ENCODE measurements at regions not wholly inside any gene's neighbourhood (a gene's known extent, or its start where the extent isn't known, plus 50 kb on each side); places are given as distances from the start of the nearest gene placed in this dataset.

GRCh38 chr10:10302689-10303088 is 715.0 kb upstream of the CELF2 start:
- ATAC-seq (no peak), DNase-seq (ENCODE audit: missing footprints) (no peak)
- intact Hi-C loops (cut with DNase I) = no loop called here

DNA sequence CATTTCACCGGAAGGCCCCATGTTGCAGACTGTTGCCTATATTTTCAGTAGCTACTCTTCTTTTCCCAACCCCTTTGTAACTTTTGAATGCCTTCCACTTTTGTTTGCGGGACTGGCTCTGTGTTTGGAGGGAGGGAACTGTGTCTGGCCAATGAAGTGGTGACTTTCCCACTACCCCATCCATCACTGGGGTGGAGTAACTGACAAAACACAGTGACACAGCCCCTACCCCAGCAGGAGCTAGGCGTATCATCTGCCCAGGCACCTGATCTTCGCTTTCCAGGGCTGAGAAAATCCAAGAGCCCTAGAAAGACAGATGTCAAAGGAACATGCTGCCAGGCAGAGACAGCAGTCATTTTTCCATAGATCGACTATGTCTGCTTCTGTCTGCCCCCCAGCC is 710.6 kb upstream of the CELF2 start:
- DNase-seq (ENCODE audit: missing footprints) (no peak), ATAC-seq (no peak)
- intact Hi-C loops (cut with DNase I) = no loop called here

- ATAC-seq = no peak
- DNase-seq (ENCODE audit: missing footprints) = no peak
- intact Hi-C loops (cut with DNase I) = no loop called here
Observed at GRCh38 chr10:10307551-10307950, 710.1 kb upstream of the CELF2 start.

GRCh38 chr10:10310498-10310897 is 707.2 kb upstream of the CELF2 start:
- intact Hi-C loops (cut with DNase I) = no loop called here
- DNase-seq (ENCODE audit: missing footprints) = no peak
- ATAC-seq = no peak

GRCh38 chr10:10311966-10312365 is 705.7 kb upstream of the CELF2 start:
- intact Hi-C loops (cut with DNase I) = no loop called here
- no peak for ATAC-seq
- no peak for DNase-seq (ENCODE audit: missing footprints)

DNA sequence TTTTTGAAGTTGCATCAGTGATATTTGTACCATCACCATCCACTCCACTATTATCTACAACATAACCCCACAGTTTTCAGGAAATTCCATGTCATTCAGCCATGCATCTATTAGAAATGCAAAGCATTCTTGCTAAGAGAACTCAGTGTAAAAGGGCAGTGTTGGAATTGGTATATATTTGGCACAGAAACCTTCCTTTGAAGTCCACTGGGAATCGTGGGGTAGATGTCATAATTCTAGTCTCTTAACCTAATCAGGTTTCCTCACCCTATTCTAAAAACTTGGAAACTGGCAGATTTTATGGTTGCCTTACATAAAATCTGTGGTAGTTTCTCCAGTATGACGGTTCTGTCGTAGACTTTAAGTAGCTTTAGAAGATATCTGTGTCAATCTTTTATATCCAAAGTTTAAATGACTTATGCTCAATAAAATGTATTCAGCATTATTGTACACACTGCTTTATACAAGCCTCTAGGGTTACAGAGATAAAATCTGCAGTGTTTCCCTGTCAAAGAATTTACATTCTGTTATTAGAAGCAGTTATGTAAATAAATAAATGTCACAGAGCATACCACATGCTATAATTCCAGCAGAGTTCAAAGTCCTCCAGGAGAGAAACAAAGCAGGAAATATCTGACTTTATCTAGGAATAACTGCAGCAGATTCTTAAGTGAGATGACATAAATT is 704.4 kb upstream of the CELF2 start:
- intact Hi-C loops (cut with DNase I) = no loop called here
- ATAC-seq = no peak
- DNase-seq (ENCODE audit: missing footprints) = no peak

- ATAC-seq (no peak), DNase-seq (ENCODE audit: missing footprints) (no peak)
- intact Hi-C loops (cut with DNase I) = no loop called here
Observed at GRCh38 chr10:10314626-10315025, 703.0 kb upstream of the CELF2 start.

GRCh38 chr10:10315989-10316388 is 701.7 kb upstream of the CELF2 start:
- DNase-seq (ENCODE audit: missing footprints) = no peak
- intact Hi-C loops (cut with DNase I) = no loop called here
- no peak for ATAC-seq

DNA sequence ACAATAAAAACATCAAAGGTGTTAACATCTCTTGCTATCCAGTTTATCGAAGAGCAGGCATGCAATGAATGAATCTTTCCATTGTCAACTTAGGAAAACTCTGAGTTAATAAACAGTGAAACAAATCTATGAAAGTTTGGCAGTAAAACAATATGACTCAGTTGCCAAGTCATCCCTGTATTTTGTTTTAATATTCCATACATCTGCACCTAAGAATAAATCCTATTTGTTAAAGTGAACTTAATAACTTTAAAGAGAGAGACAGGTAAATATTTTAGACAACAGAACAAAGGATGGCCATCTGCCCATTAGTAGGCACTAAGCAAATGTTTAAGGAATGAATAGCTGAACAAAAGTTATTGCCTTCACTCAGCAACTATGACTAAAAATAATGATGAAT is 700.5 kb upstream of the CELF2 start:
- DNase-seq (ENCODE audit: missing footprints) (no peak), ATAC-seq (no peak)
- intact Hi-C loops (cut with DNase I) = no loop called here

DNA sequence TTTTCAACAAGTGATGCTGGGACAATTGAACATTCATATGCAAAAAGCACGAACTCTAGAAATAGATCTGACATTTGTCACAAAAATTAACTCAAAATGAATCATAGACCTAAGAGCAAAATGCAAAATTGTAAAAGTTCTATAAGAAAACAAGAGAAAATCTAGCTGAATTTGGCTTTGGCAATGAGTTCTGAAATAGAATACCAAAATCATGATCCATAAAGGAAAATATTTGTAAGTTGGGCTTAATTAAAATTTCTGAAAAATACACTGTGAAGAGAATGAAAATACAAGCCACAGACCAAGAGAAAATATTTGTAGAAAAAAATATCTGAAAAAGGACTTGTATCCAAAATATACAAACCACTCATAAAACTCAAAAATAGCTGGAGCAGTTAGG is 698.8 kb upstream of the CELF2 start:
- intact Hi-C loops (cut with DNase I) = no loop called here
- DNase-seq (ENCODE audit: missing footprints) = no peak
- no peak for ATAC-seq

GRCh38 chr10:10320956-10321355 is 696.7 kb upstream of the CELF2 start:
- ATAC-seq = no peak
- intact Hi-C loops (cut with DNase I) = no loop called here
- DNase-seq (ENCODE audit: missing footprints) = no peak

GRCh38 chr10:10326116-10326515 is 691.6 kb upstream of the CELF2 start:
- DNase-seq (ENCODE audit: missing footprints) = no peak
- no peak for ATAC-seq
- intact Hi-C loops (cut with DNase I) = no loop called here

DNA sequence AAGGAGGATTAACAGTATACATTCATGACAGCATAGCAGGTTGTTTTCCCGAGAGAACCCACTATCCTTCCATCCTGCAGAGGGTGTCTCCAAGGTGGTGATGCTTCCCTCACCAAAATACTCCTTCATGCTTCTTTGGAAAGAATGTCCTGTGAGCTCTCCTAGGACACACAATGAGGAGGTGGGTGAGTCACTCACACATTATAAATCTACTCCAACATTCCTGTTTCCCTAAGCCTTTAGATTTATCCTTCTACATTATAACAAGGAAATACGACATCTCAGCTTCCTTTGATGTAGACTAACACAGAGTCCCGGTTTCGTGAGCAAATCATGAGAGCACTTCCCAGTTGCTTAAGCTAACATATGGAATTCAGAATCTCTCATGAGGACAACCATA is 689.7 kb upstream of the CELF2 start:
- ATAC-seq = no peak
- DNase-seq (ENCODE audit: missing footprints) = no peak
- intact Hi-C loops (cut with DNase I) = no loop called here

- no peak for ATAC-seq
- intact Hi-C loops (cut with DNase I) = no loop called here
- no peak for DNase-seq (ENCODE audit: missing footprints)
Observed at GRCh38 chr10:10330418-10330817, 687.3 kb upstream of the CELF2 start.

GRCh38 chr10:10332786-10333185 is 684.9 kb upstream of the CELF2 start:
- DNase-seq (ENCODE audit: missing footprints) (no peak), ATAC-seq (no peak)
- intact Hi-C loops (cut with DNase I) = no loop called here

GRCh38 chr10:10333622-10334021 is 684.0 kb upstream of the CELF2 start:
- intact Hi-C loops (cut with DNase I) = no loop called here
- no peak for DNase-seq (ENCODE audit: missing footprints)
- no peak for ATAC-seq

DNA sequence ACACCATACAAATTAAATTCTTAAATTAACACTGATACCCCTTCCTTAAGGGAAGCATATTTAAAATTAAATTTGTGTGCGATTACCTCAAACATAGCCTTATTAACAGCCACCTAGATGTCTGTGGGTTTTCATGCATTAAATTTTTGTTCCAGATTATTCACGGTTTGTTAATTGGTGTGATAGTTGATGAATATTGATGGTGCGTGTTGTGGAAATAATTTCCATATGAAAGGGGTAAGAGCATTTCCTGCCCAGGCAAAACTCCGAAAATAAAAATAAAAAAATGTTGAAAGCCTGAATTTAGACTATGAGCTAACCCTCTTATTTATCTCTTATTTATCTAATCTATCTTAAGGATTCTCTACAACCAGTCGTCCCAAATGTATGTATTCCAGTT is 679.3 kb upstream of the CELF2 start:
- DNase-seq (ENCODE audit: missing footprints) (no peak), ATAC-seq (no peak)
- intact Hi-C loops (cut with DNase I) = no loop called here

DNA sequence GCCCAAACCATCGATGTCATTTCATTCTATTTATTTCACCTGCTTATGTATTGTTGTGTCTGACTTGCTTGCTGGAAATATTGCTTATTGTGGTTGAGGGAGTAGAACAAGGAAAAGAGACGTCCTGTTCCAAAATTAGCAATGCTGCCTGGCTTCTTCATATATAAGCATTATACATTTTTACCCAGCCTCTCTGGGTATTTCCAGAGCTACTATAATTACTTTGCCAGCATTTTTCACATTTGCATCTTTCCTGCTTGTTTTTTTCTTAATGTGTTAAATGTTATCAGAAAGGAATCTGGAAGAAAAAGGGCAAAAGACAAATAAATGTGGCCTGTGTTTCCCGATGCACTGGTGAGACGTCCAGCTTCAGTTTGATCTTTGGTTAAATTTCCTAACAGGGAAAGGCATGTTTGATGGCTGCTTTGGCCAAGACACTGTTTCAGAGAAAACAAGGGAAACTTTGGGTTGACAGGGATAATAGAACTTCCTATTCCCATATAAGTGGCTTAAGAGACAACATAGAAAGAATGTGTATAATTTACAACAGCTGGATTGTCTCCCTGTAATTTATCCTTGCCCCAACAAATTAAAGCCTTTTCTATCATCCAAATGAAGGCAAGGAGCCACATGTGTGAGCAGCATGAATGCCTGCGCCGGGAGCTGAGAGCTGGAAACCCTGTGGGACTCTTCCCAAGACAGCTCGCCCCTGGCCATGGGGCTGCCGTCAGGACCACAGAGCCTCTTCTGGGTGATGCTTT is 671.1 kb upstream of the CELF2 start:
- intact Hi-C loops (cut with DNase I) = no loop called here
- ATAC-seq (no peak), DNase-seq (ENCODE audit: missing footprints) (no peak)

DNA sequence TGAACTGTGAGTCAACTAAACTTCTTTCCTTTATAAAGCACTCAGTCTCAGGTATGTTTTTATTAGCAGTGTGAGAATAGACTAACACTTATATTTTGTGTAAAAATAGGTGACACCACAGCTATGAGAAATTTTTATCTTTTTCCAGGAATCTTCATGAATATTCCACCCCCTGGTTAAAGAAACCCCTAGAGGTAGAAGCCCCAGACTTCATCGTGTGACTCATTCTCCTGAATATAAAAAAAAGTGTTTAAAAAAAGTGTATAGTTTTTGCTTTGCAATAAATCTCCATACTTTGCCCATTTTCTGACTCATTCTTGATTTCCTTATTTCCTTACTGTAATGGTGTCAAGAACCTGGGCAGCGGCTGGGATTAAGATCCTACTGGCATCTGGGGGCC is 667.6 kb upstream of the CELF2 start:
- intact Hi-C loops (cut with DNase I) = no loop called here
- DNase-seq (ENCODE audit: missing footprints) = no peak
- ATAC-seq = no peak

DNA sequence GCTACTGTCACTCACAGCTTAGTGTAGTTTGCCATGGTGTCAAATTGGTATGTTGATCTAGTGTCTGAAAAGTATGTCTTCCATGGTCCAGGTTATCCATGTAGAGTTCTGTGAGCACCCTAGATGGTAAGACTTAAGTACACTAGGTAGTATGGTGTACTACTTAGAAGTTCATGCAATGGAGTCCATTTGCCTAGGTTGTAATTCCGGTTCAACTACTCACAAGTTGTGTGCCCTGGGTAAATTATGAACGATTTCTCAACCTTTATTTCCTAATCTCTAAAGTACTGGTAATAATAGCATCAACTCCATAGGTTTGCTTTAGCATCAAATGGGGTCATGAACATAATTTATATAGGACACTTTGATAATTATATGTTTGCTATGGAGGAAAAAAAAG is 666.2 kb upstream of the CELF2 start:
- DNase-seq (ENCODE audit: missing footprints) = no peak
- no peak for ATAC-seq
- intact Hi-C loops (cut with DNase I) = no loop called here

GRCh38 chr10:10353326-10353868 is 664.3 kb upstream of the CELF2 start:
- ATAC-seq (no peak), DNase-seq (ENCODE audit: missing footprints) (no peak)
- intact Hi-C loops (cut with DNase I) = no loop called here

Data from Right ventricle myocardium inferior (tissue), 1 donor.